ENCODE measurements at regions not wholly inside any gene's neighbourhood (a gene's known extent, or its start where the extent isn't known, plus 50 kb on each side); places are given as distances from the start of the nearest gene placed in this dataset.
A peak's percentile ranks its signal among the peaks of the same experiment; 100 is the strongest.

DNA sequence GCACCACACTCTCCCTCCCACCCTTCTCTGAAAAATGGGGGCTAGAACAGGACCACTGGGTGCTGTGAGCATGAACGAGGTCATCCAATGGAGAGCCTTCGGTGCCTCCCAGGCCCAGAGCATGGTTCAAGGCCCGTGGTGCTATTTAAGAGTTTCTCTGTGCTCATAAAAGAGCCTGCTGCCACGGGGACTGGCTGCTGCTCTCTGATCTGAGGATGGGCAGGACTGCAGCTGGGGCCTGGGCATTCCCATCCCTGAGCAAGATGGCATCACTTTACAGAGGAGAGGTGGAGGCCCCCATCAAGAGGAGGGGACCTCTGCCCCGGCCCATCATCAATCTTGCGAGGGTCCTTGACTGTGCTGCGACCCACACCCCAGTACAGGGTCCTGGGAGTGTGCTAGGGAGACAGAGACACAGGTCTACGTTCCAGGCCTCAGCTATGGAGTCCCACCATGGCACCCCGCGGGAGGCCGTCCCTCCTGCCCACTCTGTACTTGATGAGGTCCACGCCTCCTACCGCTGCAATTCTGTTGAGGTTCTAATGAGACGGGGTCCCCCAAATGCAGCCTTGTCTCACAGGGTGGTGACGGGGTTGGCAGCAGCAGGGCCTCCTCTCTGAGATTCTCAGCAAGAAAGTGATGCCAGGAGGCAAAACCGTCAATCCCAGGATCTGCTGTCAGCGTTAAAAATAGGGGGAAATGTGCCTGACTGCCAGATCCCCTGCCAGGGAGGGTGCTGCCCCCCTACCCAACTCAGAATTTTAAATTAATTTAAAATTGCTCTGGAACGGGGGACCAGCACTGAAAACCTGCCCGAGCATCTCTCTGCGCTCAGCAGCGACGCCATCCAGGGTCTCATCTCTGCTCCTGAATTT lies 405.4 kb downstream of the SHANK2 start:
- no peak for DNase-seq (ENCODE audit: low read depth)

DNA sequence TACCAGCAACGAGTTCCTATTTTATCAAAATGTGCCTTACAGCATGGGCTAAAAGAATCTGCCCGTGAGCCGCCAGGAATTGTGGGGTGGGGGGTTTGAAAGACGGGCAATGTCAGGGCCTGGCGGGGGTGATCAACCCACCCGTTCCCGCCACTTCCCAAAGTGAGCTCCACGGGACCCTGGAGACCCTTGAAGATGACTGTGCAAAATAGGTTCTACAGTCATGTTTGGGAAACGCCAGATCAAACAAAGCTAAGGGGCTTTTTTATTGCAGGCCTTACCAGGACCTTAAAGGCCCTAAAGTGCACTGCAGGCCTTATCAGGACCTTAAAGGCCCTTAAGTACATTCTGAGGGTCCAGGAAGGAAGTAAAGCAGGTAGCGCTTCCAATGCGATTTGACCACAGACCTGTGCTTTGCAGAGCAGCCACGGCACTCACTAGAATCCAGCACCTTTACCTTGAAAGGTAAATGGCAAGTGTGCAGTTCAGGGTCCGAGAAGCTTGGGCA lies 404.1 kb downstream of the SHANK2 start:
- DNase-seq (ENCODE audit: low read depth): no peak

DNA sequence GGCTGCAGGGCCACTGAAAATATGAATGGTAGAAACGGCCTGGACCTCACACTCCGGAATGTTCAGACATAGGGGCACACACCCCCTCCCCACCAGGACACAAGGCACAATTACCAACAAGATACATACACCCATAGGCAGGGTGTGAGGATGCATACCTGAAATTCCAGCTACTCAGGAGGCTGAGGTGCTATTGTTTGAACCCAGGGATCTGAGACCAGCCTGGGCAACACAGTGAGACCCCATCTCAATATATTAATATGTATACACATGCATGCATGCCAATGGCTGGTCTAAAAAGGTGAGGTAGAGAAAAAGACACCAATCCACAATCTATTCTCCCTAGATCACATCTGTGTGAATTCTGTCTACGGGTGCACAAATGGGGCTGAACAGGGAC lies 403.3 kb downstream of the SHANK2 start:
- DNase-seq (ENCODE audit: low read depth): no peak

DNA sequence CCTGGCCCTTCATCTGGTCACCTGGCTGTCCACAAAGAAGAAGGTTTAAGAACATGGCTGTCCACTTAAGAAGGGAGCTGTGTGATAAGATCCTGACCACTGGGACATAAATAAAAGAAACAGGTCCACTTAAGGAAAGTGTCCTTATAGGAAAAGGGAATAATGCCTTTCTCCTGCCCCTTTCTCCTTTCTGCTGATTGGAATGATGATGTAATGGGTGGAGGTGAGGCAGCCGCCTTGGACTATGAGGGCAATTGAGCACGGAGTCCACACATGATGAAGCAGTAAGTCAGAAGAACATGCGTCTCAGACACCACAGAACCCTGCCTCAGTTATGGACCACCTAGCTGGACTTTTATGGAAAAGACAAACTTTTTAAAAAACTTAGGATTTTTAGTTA lies 401.1 kb downstream of the SHANK2 start:
- no peak for DNase-seq (ENCODE audit: low read depth)

DNA sequence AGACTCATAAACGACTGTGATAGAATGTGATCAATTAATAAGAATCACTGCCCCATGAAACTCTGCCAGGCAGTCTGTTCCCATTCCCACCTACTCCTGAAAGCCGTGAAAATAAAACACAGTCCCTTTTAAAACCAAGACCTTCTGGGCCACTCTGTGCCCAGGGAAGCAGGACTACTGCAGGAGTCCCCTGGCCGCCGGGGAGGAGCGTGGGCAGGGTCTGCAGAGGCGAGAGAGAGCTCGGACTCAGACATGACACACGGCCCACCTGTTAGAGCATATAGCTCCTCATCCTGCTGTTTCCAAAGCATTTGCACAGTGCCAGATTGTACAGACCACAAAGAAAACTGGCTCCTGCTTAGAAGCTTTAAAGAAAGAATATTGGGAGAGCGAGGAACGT lies 400.5 kb downstream of the SHANK2 start:
- DNase-seq (ENCODE audit: low read depth): no peak

DNA sequence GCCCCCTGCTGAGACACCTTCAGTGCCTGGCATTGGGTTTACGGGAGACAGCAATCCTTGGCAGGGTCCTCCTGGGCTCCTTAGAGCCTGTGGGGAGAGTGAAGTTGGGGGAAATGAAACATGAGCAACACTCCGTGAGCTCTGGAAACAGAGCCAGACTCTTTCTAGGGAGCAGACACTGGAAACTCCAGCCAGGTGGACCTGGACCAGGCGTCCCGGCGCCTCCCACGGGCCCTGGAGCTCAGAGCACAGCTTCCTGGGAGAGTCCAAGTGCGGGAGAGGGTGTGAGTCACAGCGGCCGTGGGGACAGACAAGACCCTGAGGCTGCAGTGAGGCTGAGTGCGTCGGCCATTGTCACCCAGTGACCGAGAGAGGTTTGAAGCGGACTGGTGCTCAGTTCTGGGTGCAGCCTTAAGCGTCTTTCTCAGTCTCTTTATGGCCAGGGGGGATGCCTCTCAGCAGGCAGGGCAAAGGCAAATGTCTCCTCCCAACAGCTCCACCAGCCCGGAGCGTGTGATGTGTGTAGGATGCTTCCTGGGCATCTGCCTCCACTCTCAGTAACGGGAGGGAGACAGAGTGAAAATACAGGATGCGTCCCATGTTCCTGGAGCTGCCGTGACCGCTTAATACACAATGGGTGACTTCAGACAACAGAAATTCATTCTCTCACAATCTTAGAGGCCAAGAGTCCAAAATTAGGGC lies 399.2 kb downstream of the SHANK2 start:
- peak; percentile 18 for DNase-seq (ENCODE audit: low read depth)

DNA sequence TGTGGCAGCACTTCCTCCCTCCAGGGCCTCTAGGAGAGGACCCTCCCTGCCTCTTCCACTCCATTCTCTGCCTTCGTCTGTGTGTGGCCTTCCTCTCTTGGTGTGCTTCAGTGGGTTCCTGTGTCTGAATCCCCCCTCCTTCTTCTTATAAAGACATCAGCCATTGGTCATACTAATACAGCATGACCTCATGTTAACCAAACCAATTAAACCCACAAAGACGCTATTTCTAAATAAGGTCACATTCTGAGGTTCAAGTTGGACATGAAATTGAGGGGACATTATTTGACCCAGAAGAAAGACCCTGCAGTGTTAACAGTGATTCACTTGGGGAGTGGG lies 398.6 kb downstream of the SHANK2 start:
- DNase-seq (ENCODE audit: low read depth): no peak

DNA sequence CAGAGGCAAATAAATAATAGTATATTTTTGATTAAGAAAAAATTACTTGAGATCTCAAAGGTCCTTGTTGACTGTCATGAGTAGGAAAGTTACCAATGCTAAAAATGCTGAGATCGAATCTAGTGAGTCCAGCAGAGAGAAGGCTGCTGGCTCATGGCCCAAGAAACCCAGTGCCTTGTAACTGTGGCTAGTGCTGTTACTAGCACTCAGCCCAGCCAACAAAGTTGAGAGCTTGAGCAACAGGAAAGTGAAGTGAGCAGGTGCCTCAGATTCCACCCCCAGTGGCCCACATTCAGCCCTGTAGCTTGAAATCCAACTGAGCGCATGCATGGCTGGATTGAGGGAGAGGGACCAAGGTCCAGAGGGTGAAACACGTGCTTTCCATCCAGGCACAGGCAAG lies 398.2 kb downstream of the SHANK2 start:
- DNase-seq (ENCODE audit: low read depth): no peak

DNA sequence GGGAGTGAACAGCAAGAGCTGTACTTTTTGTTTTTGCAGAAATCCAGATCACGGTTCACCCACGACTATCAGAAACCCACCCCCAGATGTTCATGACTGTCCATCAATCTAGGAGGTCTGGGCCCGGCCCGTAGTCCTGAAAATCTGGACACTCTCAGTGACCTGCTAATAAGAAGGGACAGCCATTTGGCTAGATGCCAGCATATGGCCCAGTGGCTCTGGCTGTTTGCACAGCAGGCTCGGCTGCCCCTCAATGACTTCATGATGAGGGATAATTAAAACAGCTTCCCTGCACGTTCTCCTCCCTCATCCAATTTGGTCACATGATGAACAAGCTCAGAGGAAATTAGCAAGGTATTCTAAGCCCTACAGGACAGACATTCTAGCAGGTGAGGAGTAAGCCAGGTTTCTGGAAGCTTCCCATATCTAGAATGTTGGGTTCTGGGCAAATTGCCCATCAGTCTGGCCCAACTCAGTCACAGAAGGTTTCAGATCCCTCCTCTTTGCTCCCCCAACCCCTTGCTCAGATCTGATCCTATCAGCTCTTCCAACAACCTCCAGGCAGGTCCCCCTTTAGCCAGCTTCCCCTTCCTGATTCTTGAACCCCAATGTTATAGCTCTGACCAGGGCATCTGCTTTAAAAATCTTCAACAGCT lies 397.3 kb downstream of the SHANK2 start:
- no peak for DNase-seq (ENCODE audit: low read depth)

DNA sequence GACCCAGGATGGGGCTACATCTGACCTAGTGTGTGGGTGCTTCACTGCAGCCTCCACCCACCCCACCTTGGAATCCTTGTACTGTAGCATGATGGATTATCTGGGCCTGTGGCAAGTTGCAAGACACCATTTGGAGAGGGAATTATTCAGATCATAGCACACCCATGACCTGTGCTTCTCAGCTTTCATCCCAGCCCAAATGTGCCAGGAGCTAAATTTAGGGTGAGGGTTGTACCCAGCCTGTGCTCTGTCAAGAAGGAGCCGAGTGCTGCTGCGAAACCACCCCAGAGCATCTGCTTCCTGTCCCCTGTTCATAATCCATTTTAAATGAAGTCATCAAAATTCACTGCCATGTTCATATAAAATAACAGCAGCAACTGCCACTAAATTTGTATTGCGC lies 394.5 kb downstream of the SHANK2 start:
- no peak for DNase-seq (ENCODE audit: low read depth)

DNA sequence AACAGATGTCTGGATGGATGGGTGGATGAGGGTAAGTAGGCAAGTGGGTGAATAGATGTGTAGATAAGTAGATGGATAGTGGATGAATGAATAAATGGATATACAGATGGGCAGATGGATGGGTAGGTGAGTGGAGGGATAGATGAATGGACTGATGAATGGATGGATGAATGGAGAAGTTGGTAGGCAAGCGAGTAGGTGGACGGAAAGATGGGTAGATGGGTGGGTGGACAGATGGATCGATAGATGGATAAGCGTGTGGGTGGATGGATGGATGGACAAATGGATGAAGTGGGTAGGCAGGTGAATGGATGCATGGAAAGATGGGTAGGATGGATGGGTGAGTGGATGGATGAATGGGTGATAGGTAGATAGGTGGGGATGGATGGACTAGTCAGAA lies 393.2 kb downstream of the SHANK2 start:
- no peak for DNase-seq (ENCODE audit: low read depth)

DNA sequence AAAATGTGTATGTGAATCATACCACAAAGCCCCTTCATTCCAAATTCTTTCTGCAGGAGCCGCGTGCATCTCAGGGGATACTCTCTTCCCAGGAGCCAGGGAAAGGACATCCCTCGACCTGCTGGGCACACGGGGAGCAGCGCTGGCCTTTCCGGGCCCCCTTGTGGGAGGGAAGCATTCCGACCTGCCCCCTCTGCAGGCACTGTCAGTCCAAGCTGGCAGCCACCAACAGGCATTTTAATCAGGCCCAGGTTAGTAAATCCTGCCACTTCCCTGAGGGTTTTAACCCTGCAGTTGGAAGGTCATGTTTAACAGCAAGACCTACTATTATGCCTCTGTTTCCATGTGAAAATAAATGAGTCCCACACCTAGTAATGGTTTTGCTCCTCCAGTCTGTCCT lies 391.5 kb downstream of the SHANK2 start:
- DNase-seq (ENCODE audit: low read depth): no peak

DNA sequence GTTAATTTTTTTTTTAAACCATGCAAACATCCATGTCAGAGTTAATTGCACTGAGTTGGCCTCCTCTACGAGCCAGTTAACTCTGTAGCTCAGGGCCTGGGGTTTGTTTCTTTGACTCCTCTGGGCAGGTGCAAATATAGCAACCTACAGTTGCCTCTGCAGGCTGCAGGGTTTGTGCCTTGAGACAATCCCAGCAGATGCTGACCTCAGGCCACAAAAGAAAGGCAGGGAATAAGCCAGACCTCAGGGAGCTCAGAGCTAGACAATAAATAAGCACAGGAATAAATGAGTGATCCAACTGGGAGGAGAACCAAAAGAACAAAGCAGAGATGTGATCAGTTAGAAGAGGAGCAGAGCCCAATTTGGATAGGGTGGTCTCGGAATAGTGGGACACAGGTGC lies 390.8 kb downstream of the SHANK2 start:
- DNase-seq (ENCODE audit: low read depth): no peak

DNA sequence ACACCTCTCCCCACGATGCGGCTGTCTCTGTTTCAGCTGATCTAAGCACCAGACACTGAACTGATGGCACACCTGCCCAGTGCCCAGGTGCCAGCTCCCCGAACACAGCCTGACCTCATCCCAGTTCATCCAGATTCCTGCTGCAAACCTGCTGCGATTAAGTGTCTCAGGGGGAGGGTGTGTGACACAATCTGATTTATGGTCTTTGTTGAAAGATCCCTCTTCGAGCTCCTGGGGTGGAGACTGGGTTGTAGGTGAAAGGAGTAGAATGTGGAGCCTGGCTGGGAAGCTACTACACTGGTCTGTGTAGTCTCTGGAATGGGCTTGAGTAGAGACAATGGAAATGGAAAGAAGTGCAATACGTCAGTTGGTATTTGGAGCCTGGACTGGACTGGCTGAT lies 390.3 kb downstream of the SHANK2 start:
- no peak for DNase-seq (ENCODE audit: low read depth)

DNA sequence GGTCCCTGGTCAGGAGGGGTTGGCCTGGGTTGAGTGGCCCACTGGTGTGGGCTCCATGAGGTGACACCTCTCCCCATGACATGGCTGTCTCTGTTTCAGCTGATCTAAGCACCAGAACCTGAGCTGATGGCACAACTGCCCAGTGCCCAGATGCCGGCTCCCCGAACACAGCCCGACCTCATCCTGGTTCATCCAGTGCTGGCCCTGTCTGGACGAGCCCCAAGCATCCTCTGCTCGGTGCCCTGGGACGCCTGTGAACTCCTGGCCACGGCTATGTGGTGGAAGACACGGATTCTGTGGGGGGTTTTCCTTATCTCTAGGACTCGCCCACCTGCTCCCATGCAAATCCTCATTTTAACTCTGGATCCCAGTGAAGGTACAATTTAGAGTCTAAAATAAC lies 389.2 kb downstream of the SHANK2 start:
- no peak for DNase-seq (ENCODE audit: low read depth)

DNA sequence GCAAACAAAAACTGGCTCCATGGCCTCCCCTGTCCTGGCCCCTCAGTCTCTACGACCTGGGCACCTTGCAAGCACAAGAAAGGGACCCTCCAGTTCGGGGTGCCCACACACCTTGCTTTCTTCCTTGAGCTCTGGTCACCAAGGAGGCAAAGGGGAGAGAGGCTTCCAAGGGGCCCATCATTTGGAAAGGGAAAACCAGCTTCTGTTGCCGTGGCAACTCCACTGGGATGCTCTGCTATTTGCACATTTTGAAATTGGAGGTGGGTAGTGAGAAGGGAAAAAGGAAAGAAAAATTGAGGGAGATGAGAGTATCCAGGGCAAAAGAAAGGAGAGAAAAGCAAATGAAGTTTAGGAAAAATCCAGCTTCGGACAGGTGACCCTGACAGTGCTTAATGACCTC lies 388.4 kb downstream of the SHANK2 start:
- DNase-seq (ENCODE audit: low read depth): no peak

DNA sequence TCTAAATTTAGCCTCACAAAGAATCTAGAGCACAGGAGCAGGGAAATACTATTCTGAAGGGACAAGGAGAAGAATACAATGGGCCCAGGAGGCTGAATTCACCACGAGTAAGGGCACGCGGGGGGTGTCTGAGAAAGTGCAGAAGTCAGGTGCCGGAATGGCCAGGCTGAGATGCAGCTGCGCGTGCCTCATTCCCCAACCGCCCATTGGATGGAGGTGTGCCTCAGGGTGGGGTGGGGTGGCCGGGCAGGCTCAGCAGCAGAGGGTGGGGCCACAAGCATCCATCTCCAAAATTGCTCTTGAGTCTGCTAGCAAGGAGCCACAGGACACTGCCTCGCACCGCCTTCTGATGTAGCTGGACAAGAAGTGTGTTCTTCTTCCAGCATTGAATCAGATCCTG lies 387.0 kb downstream of the SHANK2 start:
- DNase-seq (ENCODE audit: low read depth): no peak

DNA sequence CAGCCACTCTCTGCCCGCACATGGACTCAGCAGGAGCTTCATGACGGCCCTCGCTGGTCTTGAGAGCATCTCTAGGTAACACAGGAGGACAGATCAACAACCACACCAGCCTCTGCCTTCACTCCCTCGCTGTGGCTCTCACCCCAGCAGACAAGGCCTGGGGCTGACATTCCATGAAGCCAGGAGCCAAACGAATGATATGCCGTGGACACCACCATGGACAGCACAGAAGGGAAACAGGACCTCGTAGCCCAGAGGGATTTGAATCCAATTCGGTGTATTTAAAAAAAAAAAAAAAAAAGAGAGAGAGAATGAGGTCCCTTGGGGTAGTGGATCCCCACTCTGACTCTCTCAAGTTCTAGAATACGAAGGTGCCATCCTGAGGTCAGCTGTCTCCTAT lies 385.5 kb downstream of the SHANK2 start:
- no peak for DNase-seq (ENCODE audit: low read depth)

DNA sequence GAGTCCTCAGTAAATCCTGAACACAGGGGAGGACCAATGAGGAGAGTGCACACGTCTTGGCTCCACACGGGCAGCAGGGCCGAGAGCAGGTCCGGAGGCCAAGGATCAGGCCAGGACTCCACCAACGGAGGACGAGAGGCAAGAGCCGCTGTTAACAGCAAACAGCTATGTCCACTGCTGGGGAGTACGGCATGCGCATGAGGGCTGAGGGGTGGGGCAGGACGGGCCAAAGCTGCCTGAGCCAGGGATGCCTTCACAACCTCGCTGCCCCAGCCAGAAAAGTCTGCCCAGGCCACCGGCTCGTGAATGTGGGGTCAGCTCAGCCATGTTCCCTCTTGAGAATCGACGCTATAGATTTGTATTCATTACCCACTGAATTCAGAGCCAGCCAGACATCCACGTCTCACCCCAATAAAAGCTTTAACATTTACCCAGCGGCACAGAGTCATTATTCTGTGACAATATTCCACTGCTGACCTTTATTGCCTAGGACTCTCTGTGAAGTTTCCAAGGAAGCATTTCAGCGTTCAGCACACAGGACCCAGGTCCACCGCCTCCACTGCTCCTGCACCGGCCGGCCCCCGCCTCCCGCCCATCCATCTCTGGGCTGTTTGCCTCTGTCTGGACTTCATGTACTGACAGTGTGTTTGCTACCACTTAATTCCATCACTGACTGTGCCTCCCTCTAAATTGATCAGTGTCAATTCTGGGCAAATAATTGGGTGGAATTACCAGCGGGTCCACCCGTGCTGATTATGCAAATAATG lies 384.9 kb downstream of the SHANK2 start:
- DNase-seq (ENCODE audit: low read depth): no peak

DNA sequence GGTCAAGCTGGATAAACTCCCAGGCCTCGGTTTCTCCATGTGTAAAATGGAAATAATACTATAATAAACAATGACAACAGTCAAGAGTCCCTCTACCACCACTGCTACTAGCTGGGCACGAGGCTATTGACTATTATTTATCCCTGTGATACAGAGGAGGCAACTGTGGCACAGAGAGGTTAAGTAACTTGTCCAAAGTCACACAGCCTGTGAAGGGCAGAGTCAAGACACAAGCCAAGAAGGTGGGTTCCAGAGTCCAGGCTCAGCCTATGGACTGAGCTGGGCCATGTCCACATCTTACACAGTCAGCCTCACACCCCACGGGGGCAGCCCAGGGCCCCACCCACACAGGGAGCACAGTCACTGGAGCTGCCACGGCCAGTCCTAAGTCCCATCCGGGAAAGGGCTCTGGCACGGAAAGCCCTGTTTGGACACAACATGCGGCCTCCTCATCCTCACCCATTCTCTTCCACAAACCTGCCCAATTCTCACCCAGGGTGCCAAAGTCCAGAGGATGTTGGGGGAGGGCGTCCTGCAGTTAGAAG lies 384.0 kb downstream of the SHANK2 start:
- DNase-seq (ENCODE audit: low read depth): no peak

DNA sequence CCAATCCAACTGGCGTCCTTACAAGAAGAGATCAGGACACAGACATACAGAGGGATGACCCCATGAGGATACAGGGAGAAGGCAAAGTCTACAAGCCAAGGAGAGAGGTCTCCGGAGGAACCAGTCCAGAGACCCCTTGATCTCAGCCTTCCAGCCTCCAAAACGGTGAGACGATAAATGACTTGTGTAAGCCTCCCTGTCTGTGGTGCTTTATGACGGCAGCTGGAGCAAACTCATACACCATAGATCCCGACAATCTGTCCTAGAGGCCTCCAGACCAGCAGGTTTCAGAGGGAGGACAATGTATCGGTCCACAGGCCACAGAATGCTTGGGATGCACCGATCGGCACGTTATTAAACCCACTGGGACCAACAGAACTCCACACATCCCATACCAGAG lies 383.3 kb downstream of the SHANK2 start:
- no peak for DNase-seq (ENCODE audit: low read depth)

DNA sequence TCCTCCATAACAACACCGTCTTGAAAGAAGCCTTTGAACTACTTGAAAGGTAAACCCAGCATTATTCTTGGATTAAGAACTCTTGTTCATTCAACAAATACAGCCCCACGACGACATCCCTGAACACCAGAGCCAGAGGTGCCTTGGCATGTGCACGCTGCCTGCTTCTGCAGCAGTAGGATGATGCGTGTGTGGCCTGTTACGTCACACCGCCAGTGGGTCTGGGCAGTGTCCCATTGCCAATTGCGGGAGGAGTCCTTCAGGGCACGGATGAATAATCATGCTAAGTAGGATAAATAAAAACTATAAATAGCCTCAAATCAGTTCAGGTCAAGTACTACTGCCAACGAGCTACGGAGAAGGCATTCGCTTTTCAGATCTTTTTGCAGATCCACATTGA lies 380.5 kb downstream of the SHANK2 start:
- peak; percentile 43 for DNase-seq (ENCODE audit: low read depth)
